Astrocyte (in vitro differentiated cells and primary cell): ENCODE measurements at regions not wholly inside any gene's neighbourhood (a gene's known extent, or its start where the extent isn't known, plus 50 kb on each side); places are given as distances from the start of the nearest gene placed in this dataset.

Experiments used
- CTCF ChIP-seq: IDR thresholded peaks from 2 replicates; pipeline ENCODE4 v1.5.1; 2011; ENCODE audit warnings: low read depth, mild to moderate bottlenecking, inconsistent platforms, low read length, moderate library complexity; ENCODE audit not compliant: insufficient read depth
- EZH2 ChIP-seq: IDR thresholded peaks from 2 replicates; pipeline ENCODE4 v1.6.1; 2012; ENCODE audit warnings: mild to moderate bottlenecking, low read length, inconsistent platforms; ENCODE audit not compliant: insufficient read depth

DNA sequence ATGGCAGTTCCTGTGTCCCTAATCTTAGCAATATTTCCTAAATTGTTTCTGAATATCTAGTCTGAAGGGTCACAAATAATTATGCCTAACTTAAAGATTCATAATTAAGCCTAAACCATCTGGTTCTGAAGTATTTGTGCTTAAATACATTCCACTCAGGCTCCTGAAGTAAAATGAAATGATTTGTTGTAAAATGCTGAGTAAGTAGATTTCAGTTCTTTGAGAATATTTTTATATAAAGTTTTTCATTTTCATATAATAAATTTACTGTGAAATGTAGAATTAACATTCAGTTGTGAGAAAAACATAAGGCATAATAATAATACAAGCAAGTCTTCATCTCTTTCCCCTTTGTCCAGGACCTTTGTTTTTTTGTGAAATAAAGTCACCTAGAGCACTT is 330.6 kb upstream of the IMPG1 start:
- TF ChIP-seq EZH2: no peak
- no peak for TF ChIP-seq CTCF
